ENCODE measurements at regions not wholly inside any gene's neighbourhood (a gene's known extent, or its start where the extent isn't known, plus 50 kb on each side); places are given as distances from the start of the nearest gene placed in this dataset.
"Not testable (repeated sequence)": the region's sequence is repeated elsewhere in the genome, so short reads cannot be mapped to it uniquely, and the experiment has no call there.

DNA sequence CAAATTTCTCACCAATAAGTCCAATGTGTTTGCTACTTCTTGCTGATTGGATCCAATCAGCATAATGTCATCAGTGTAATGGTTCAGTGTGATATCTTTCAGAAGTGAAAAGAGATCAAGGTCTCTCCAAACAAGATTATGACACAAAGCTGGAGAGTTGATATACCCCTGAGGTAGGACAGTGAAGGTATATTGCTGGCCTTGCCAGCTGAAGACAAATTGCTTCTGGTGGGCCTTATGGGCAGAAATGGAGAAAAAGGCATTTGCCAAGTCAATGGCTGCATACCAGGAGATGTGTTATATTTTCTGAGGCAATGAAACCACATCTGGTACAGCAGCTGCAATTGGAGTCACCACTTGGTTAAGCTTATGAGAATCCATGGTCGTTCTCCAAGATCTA lies 131.7 kb upstream of the PCBD1 start:
- not testable (repeated sequence) for DNase-seq (ENCODE audit: low read depth, low spot score)

DNA sequence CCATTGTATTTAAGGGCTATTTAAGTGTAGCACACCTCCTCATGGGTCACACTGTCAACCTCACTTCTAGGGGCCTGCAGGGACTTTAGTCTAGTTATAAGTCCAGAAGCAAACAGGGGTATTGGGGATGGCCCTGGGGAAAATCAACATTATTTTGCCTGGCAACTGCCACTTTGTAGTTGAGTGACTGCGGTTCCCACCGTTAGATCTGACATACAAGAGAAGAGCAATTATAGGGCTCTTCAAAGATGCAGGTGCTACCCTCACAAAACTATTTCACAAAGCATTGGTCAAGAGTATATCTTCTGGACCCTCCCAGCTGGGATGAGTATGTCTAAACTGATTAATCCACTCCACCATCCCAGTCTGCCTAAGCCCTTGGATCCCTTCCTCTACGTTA lies 133.0 kb upstream of the PCBD1 start:
- DNase-seq (ENCODE audit: low read depth, low spot score): no peak

DNA sequence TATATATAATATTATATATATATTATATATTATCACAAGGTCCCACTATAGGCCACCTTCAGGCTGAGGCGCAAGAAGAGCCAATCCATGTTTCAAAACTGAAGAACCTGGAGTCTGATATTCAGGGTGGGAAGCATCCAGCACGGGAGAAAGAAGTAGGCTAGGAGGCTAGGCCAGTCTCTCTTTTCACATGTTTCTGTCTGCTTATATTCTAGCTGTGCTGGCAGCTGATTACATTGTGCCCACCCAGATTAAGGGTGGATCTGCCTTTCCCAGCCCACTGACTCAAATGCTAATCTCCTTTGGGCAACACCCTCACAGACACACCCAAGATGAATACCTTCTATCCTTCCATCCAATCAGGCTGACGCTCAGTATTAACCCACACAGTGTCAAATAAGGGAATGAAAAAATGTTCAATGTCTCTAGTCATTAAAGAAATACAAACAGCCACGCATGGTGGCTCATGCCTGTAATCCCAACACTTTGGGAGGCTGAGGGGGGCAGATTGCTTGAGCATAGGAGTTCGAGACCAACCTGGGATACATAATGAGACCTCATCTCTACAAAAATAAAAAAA lies 135.4 kb upstream of the PCBD1 start:
- DNase-seq (ENCODE audit: low read depth, low spot score): no peak

DNA sequence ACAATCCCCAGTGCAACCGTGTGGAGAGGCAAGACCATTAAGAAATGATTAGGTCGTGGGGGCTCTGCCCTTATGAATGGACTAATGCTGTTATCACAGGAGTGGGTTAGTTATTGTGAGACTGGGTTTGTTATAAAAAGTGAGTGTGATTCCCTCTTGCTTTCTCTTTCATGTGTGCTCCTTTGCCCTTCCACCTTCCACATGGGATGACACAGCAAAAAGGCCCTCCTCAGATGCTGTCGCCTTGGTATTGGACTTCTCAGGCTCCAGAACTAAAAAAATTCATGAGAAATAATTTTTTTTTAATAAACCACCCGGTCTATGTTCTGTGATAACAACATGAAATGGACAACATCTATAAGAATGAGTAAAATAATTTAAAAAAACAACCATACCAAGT lies 136.1 kb upstream of the PCBD1 start:
- DNase-seq (ENCODE audit: low read depth, low spot score): no peak

DNA sequence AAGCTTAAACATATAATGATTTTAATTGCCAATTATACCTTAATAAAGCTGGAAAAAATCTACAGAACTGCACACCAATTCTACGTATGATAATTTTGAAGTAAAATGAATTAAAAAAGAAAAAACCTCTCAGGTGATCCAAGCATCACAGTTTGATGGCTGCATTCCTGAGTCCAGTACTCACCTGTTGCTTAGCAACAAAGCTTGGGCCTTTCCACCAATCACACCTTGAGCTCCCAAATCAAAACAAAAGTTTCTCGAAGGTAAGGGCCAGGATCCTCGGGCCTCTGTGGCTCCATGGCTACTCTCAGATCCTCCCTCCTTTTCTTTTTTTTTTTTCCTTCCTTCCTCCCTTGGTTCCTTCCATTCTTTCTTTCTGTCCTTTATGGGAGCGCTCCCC lies 137.2 kb upstream of the PCBD1 start:
- peak; percentile 50 for DNase-seq (ENCODE audit: low read depth, low spot score)

DNA sequence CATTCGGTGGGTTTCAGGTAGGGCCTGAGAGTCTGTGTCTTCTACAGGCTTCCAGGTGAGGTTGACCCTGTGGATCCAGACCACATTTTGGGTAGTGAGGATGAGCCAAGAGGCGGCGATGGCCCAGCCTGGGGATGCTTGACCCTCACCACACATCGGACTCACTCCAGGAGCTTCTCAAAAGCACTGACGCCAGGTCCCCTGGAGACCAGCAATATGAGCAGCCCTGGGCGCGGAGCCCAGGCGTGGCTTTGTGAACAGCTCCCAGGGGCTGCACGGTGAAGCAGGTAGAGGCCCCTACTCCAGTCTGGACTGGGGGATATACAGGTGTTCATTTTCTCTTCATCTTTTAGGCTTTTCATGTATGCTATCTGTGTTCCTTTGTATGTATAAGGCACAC lies 139.7 kb upstream of the PCBD1 start:
- no peak for DNase-seq (ENCODE audit: low read depth, low spot score)

DNA sequence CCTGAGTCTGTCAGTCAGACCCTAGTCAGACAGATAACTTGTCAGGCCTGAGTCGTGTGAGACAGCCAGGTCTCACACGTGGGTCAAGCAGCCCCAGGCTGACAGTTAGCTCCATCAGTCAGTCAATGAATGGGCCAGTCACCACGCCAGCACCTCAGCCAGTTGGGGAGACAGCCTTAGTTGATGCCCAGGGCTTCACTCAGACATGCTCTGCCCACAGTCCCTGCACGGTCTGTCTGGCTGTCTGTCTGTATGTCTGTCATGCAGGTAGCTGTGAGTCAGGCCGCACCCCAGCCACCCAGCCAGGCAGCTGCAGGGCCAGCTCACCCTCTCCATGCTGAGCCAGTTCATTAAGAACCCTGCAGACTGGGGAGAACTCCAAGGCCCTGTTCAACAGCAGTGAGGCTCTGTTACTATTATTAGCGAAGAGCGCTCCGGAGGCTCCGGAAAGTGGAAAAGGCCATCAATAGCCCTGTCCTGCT lies 141.1 kb upstream of the PCBD1 start:
- no peak for DNase-seq (ENCODE audit: low read depth, low spot score)

DNA sequence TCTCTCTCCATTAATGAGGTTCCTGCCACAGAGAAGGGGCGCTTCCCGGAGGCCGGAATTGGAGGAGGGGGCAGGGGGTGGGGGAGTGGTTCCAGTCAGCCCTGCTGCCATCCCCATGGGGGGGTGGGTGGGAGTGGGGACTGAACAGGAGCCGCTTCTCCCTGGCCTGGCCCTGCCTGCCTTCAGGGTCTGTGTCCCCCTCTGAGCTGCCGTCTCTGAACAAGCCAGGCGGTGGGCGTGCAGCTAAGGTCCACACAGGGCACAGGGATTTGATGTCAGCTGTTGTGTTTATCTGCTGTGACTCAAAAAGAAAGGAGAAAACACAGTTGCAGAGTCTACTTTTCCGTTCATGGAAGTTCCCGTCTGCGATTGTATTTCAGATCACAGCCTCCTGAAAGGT lies 141.5 kb upstream of the PCBD1 start:
- DNase-seq (ENCODE audit: low read depth, low spot score): no peak

DNA sequence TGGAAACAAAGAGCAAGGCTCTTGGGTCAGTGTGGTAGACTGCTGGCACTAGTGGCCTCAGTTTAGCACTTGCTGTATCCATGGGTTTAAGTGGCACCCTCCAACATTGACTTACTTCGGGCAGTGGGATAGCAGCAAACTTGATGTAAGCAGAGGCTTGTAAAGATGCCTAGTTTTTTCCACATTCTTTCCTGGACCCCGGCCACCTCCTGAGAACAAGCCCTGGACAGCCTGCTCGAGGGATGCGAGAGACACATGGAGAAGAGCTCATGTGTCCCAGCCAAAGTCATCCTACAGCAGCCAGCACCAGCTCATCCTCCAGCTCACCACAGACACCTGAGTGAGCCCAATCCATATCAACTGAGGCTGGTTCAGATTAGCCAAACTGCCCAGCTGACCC lies 142.7 kb upstream of the PCBD1 start:
- DNase-seq (ENCODE audit: low read depth, low spot score): no peak

DNA sequence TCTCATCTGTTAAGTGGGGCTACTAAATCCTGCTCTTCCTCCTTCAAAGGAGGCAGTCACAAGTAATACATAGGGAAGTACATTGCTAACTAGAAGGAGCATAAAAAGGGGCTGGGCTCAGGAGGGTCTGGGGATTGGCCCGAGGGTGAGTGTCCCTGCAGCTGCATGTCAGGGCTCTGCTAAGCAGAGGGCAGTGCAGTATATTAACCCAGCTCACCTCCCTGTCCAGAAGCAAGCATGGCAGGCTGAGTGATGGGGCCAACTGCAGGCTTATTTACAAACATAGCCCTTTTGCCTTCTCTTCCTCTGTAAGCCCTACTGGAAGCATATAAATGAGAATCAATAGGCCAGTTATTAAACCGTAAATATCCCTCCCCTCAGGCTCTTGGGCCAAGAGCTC lies 143.2 kb upstream of the PCBD1 start:
- no peak for DNase-seq (ENCODE audit: low read depth, low spot score)

DNA sequence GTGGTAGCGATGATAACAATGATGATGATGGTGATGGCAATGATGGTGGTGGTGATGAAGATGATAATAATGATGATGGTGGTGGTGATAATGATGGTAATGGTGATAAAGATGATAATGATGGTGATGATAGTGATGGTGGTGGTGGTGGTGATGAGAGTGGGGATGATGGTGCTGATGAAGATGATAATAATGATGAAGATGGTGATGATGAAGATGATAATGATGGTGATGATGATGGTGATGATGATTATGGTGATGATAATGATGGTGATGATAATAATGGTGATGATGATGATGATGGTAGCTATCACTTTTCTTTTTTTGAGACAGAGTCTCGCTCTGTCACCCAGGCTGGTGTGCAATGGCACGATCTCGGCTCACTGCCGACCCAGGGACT lies 144.5 kb upstream of the PCBD1 start:
- DNase-seq (ENCODE audit: low read depth, low spot score): no peak

DNA sequence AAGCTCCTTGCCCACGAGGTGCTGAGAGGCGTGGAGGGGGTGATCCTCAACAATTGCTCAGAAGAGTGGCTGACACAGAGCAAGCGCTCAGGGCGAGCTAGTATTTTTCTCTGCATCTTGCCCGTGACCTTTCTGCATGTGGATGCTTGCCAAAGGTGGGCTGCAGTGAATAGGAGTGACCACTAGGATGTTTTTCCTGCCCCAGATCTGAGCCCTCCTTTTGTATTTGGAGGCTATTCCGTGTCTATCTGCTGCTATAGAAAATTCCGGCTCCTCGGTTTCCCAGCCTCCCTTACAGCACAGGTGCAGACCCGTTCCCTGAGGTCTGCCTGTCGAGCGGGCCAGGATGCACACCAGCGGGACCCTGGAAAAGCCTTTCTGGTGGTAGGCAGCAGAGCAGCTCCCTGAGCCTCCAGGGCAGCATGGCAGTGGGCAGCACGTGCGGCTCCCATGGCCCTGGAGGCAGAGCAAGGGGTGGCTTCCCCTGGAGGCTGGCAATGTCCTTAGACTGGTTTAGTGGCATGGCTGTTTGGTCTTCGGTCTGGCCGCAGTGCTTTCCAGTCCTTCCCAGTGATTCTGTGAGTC lies 145.1 kb upstream of the PCBD1 start:
- no peak for DNase-seq (ENCODE audit: low read depth, low spot score)

DNA sequence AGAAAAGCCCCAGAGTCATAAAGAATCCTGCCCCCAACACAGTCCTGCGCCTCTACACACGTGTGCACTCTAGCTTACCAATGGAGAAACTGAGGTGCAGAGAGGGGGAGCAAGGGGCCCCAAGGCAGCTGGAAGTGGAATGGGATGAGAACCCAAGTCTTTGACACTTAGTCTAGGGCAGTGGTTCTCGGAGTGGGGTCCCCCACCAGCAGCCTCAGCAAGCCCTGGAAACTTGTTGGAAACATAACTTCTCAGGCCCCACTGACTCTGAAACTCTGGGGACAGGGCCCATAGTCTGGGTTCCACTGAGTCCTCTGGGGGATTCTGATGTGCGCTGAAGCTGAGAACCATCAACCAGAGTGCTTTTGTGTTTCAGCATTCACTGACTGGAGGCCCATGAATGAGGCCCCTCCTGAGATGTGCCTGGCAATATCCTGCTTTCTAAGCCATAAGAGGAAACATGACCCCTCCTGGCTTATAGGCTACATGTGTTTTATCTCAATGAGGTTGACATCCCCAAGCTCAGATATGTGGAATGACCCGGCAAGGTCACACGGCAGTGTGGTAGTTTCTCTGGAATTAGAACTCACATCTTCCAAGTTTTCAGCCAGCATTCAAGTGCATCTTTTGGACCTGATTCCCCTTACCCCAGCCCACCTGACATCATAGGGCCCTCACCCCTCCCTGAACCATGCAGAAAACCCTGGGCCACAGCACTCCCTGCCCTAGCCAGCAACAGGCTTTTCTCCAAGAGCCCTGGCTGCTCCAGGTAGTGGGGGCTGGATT lies 147.3 kb upstream of the PCBD1 start:
- DNase-seq (ENCODE audit: low read depth, low spot score): no peak

DNA sequence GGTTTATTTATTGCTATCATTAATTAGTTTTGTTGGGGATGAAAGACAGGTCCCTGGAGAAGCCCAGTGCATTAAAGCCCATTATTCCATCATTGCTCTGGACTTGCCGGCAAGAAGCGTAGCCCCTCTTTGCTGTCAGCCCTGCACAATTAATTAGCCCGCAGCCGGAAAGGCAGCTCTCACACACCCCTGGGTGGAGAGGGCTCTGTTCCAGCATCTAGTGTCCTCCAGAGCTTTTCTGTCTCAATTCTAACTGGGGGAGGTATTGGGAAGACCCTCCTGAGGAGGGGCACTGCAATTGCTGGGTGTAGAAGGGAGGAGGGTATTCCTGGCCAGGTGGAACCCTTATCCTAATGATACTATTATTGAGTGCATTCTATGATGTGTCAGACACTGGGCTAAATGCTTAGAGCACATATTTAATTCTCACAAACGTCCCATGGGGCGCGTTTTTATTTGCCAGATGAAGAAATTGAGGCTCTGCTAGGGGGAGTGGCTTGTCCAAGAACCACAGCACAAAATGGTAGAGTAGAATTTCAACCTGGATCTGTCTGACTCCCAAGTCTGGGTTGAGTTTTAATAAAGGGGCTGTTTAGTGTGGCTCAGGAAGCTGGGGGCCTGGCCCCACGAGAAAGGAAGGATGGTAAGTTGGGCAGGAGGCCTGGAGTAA lies 148.1 kb upstream of the PCBD1 start:
- no peak for DNase-seq (ENCODE audit: low read depth, low spot score)

DNA sequence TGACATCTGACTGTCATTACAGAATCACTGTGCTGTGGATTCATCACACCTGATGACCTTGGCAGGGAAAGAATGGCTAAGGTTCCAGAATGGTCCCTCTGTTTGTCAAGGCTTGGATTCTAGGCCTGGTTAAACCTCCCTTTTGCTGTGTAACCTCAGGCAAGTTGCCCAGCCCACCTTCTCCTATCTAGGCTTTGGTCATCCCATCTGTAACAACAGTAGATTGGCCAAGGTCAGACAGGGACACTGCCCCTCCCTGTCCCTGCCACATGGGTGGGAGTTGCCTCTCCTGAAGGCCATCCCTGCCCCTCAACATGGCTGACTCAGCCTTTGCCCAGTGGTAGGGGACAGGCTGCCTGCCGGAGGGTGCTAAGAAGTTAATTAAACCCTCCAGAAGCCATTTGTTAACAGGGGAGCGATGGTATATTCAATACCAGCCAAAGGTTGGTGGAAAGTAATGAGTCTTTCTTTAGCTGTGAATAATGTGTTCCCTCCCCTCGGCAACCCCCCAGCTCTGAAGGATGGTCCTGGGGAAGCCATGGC lies 149.8 kb upstream of the PCBD1 start:
- no peak for DNase-seq (ENCODE audit: low read depth, low spot score)

DNA sequence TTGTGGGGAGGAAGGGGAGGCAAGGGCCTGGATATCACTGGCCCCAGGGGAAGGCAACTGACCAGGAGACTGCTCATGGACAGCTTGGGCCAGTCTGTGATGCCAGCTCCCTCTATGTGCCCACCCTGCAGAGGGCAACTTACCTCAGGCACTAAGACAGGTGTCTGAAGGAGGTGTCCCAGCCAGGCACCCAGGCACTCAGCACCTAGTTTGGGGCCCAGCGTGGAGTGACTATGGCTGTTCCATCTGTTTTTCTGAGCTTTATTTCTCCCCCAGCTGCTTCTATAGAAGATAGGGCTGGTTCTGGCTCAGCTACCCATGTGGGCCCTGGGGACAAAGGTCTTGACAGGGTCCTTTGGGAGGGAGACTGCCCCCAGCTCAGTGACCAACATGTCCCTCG lies 150.6 kb upstream of the PCBD1 start:
- no peak for DNase-seq (ENCODE audit: low read depth, low spot score)

DNA sequence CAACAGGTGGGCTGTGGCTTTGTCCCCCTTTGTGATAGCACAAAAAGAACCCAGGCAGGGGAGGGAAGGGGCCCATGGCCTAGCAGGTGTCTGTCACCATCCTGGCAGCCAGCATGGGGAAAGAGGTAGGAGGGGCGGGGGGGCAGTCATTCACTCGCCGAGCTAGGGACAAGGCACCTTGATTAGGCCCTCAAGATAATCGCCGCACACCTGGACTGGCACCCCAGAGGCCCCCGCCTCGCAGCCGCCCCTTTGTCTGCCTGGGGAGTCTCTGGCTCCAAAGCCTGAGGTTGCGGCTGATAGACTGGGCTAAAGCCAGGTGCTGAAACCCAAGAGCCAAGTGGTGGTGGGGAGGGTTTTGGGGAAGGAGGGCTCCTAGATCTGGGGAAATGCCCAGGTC lies 151.2 kb upstream of the PCBD1 start:
- no peak for DNase-seq (ENCODE audit: low read depth, low spot score)

DNA sequence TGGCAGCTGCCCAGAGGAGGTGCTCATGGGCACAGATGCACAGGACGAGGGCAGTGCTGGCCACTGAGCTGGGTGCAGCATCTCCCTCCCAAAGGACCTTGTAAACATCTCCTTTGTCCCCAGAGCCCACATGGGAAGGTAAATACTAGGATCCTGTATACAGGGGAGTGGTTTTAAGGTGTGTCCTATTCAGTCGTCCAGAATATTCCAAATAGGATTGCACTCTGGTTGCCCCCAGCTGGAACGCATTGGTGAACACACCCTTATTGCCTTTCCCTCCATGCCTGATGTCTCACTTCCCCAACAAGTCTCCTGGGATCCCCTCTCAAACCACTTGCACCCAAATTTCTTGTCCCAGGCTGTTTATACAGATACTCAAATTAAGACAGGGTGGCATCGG lies 152.0 kb upstream of the PCBD1 start:
- no peak for DNase-seq (ENCODE audit: low read depth, low spot score)

DNA sequence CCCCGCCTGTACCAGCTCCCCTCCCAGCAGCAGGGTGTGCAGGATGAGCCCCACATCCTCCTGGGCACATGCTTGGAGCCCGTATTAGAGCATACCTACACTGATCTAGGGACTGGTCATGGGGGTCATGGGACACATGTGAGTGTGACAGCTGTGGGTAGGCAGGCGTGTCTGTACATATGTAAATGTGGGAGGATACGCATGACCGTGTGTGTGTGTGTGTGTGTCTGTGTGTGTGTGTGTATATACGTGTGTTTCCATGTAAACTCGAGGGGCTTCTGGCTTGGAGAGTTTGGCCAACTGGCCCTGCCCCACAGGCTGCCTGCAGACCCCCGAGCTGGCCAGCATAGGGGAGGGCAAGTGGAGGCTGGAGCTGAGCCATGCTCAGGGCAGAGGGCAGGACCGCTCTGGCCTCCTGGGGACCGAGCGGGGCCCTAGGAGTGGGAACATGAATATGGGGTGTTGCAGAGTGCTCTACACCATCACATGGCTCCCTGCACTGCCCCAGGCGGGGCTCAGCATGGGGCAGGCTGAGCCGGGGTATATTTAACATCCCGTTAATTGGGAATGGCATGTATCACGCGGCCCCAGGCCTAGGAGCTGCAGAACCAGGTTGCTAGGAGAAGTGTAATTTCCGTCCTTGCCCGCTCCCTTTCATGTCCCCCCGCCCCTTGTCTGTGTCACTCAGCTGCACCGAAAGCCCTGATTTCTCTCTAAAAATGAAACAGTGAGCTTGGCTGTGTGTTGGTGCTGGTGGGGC lies 152.7 kb upstream of the PCBD1 start:
- DNase-seq (ENCODE audit: low read depth, low spot score): no peak

DNA sequence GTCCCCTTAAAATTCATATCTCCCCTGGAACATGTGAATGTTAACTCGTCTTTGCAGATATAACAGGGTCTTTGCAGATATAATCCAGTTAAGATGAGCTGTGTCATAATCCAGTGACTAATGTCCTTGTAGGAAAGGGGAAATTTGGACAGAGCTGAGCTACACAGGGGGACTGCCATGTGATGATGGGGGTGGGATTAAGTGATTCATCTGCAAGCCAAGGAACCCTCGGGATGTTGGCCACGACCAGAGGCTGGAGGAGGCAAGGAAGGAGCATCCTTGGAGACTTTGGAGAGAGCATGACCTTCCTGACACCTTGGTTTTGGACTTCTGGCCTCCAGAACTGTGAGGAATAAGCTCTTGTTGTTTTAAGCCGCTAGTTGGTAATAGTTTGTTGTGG lies 153.9 kb upstream of the PCBD1 start:
- DNase-seq (ENCODE audit: low read depth, low spot score): no peak

DNA sequence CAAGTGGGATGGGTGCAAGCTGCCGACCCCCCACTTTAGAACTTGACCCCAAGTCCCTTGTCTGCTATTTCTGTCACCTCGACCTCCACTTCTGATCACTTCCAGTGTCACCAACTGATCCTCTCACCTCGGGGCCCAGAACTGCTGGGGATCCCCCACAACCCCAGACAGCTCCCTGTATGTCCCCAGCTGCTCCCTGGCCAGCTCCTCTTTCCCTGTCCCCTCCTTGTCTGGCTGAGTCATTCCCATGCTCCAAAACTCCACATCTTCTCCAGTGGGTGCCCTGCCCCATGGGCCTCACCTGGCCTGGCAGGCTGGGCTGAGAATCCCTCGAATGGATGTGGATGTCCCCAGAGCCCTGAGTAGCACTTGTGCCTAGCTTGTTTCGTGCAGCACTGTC lies 154.3 kb upstream of the PCBD1 start:
- no peak for DNase-seq (ENCODE audit: low read depth, low spot score)

DNA sequence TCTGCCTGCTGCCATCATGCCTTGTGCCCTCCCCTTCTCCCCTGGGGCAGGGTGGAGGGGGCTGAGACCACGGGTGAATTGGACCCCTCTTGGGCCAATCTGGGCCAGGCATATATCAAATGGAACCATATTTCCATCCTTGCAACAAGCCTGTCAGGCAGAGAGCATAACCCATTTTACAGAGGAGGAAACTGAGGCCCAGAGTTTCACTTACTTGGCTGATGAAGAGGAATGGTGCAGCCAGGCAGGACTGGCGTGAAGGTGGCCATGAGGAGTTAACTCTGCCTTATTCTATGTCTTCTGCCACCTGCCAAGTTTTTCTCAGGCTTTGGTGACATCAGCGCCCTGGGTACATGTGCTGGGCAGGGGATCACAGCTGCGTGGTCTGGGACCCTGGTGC lies 155.5 kb upstream of the PCBD1 start:
- DNase-seq (ENCODE audit: low read depth, low spot score): no peak
